ENCODE measurements at regions not wholly inside any gene's neighbourhood (a gene's known extent, or its start where the extent isn't known, plus 50 kb on each side); places are given as distances from the start of the nearest gene placed in this dataset.

GRCh38 chr11:34810107-34810562 is 106.0 kb downstream of the APIP start:
- Histone ChIP-seq H3K9ac (ENCODE audit: insufficient read depth, low read depth, low read length) (no peak overlapping the region), H3K36me3 (replicated peaks in 1 of 2; ENCODE audit: control insufficient read depth in 1 of 2, insufficient read depth in 2 of 2, low read length in 2 of 2) (no peaks in the 10 kb centered on the region), H3K4me3 (replicated peaks in 1 of 3; ENCODE audit: insufficient read depth in 1 of 3, low read depth in 2 of 3, low read length in 3 of 3) (no peak overlapping the region), H4K20me1 (ENCODE audit: insufficient read depth, low read length) (no peaks in the 10 kb centered on the region), H3K4me1 (ENCODE audit: insufficient read depth, low read length) (peaks cover 16% of the 10 kb centered on the region), H3K9me3 (ENCODE audit: low read length) (peaks cover 16% of the 10 kb centered on the region), H3K79me2 (ENCODE audit: insufficient read depth, low read length) (no peaks in the 10 kb centered on the region), H3K27ac (ENCODE audit: extremely low read length, insufficient read depth, low read length) (no peak overlapping the region), H3K4me2 (ENCODE audit: low read depth, low read length) (no peak overlapping the region), H3K27me3 (ENCODE audit: control insufficient read depth in 1 of 2, insufficient read depth in 2 of 2, low read length in 2 of 2) (no peaks in the 10 kb centered on the region), H2AFZ (ENCODE audit: low read length) (peak overlapping the region; percentile 47)
- ChIA-PET CTCF (ENCODE audit: low intra/inter-chr PET ratio, low total read pairs) (no interaction called here), POLR2A (interaction anchor here (1.4 kb wide), 1 partner anchor 15 kb away, joined by 4 read pairs; no protein-coding TSS in a partner anchor)
- WGBS (ENCODE audit: low lambda C conversion rate) = 97% methylated on average over 2 of the region's 2 CpGs
- BruUV-seq (replicated peaks) = no TSS peak
- ATAC-seq = no peak
- DNase-seq (ENCODE audit: low spot score) = no peak
- intact Hi-C loops (cut with micrococcal nuclease; ENCODE audit: unreplicated experiment) (no loop called here), in situ Hi-C loops (cut with HindIII; ENCODE audit: extremely low pct_ligation_motif_present, low pct_unique_long_range_greater_than_20kb) (no loop called here)
- no peak for FAIRE-seq
- TF ChIP-seq PAWR (CRISPR knock-in tag; IDR thresholded peaks at IDR 0.05; ENCODE audit: borderline replicate concordance) (no peak), KAT8 (CRISPR knock-in tag; IDR thresholded peaks at IDR 0.05) (no peak), ZNF891 (CRISPR knock-in tag; IDR thresholded peaks at IDR 0.05) (no peak), TP53 (CRISPR knock-in tag; conservative IDR thresholded peaks at IDR 0.05) (no peak), ZFP37 (CRISPR knock-in tag; IDR thresholded peaks at IDR 0.05; ENCODE audit: borderline replicate concordance) (no peak), KDM5B (CRISPR knock-in tag; IDR thresholded peaks at IDR 0.05; ENCODE audit: borderline replicate concordance) (no peak)

DNA sequence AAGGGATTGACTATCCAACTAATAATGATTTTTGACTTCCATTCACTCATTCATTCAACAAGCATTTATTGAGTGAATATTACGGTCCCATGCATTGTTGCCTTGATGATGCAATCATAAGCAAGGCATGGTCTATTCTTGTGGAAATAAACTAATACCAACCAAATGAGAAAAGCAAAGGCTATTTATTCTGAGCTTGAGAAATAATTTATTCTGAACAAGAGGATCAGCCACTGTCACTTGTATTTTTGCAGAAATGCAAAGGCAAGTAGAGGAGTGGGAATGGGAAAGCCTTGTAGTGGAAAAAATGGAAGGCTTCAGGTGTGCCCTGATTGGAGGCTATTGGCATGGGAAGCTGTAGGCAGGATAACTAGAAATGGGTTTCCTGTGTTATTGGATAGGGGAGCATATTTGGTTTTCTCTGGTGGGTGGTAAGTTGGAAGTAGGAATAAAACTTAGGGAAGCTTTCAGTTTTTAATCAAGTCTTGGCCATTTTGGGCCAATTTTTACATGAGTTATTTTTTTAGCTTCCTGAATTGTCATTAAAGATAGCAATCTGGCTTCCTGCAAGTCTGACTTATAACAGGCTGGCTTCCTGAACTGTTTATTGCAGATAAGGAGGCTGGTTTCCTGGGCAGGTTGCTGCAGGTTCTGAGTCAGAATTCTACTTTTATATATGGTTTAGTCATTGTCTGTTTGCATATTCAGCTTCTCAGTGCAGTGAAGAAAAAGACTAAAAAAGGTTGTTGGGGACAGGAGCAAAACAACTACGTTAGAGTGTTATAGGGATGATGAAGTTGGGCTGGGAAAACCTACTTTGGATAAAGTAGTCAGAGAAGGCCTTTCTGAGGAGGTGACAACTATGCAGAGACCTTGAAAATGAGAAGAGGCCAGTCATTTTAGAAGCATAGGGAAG is 106.7 kb downstream of the APIP start:
- H2AFZ ChIP-seq (ENCODE audit: low read length) = peak overlapping the region; percentile 47
- intact Hi-C loops (cut with micrococcal nuclease; ENCODE audit: unreplicated experiment) = no loop called here
- TF ChIP-seq SKI (IDR thresholded peaks at IDR 0.05; ENCODE audit: partially characterized antibody) (no peak), ZNF788 (CRISPR knock-in tag; IDR thresholded peaks at IDR 0.05; ENCODE audit: borderline replicate concordance) (no peak)

More for the DNA sequence above, 106.7 kb downstream of the APIP start:
- no peaks in the 10 kb centered on the region for H3K79me2 ChIP-seq (ENCODE audit: insufficient read depth, low read length)
- DNase-seq (ENCODE audit: low spot score) (no peak), FAIRE-seq (no peak), ATAC-seq (no peak)
- H3K9me3 ChIP-seq (ENCODE audit: low read length) = peaks cover 16% of the 10 kb centered on the region
- H3K9ac ChIP-seq (ENCODE audit: insufficient read depth, low read depth, low read length) = no peak overlapping the region
- ChIA-PET CTCF (ENCODE audit: low intra/inter-chr PET ratio, low total read pairs) (no interaction called here), POLR2A (interaction anchor here (1.4 kb wide), 1 partner anchor 16 kb away, joined by 4 read pairs; no protein-coding TSS in a partner anchor)
- H3K4me3 ChIP-seq (replicated peaks in 1 of 3; ENCODE audit: insufficient read depth in 1 of 3, low read depth in 2 of 3, low read length in 3 of 3) = no peak overlapping the region
- no peak overlapping the region for H3K4me2 ChIP-seq (ENCODE audit: low read depth, low read length)
- no peaks in the 10 kb centered on the region for H3K27me3 ChIP-seq (ENCODE audit: control insufficient read depth in 1 of 2, insufficient read depth in 2 of 2, low read length in 2 of 2)
- H3K27ac ChIP-seq (ENCODE audit: extremely low read length, insufficient read depth, low read length) = no peak overlapping the region
- BruUV-seq (replicated peaks) = no TSS peak
- in situ Hi-C loops (cut with HindIII; ENCODE audit: extremely low pct_ligation_motif_present, low pct_unique_long_range_greater_than_20kb) = no loop called here
- H4K20me1 ChIP-seq (ENCODE audit: insufficient read depth, low read length) = no peaks in the 10 kb centered on the region
- WGBS (ENCODE audit: low lambda C conversion rate) = 86% methylated on average over 2 of the region's 2 CpGs
- peaks cover 16% of the 10 kb centered on the region for H3K4me1 ChIP-seq (ENCODE audit: insufficient read depth, low read length)
- H3K36me3 ChIP-seq (replicated peaks in 1 of 2; ENCODE audit: control insufficient read depth in 1 of 2, insufficient read depth in 2 of 2, low read length in 2 of 2) = no peaks in the 10 kb centered on the region
